HepG2 (cell line): ENCODE measurements at regions not wholly inside any gene's neighbourhood (a gene's known extent, or its start where the extent isn't known, plus 50 kb on each side); places are given as distances from the start of the nearest gene placed in this dataset.

Source experiments
- ATAC-seq: fragments of 200-7000 bp; cut with Tn5 transposase; 3 replicates; pipeline ENCODE4 v1.9.1; 2020; ENCODE audit warnings: mild to moderate bottlenecking, moderate library complexity
- BruUV-seq: library from RNA; stranded (reverse); fragments of 400-500 nt; replicated peaks from 2 replicates; lab custom pipeline; 2021; lab: Mats Ljungman, UMichigan
- CTCF ChIA-PET: fragments of 300-600 bp; formaldehyde crosslinking; extraction: SDS; loops from one replicate; lab custom pipeline; 2021; ENCODE audit warnings: low total read pairs, inconsistent platforms, low intra/inter-chr PET ratio; lab: Yijun Ruan, JAX
- POLR2A ChIA-PET: fragments of 350-600 bp; sonication (Branson Sonifier 250); formaldehyde crosslinking; loops from one replicate; lab custom pipeline; 2020; ENCODE audit warnings: antibody characterized with exemption, inconsistent platforms; lab: Yijun Ruan, JAX
- DNase-seq: peaks from one replicate; pipeline ENCODE4 v3.0.0-alpha.2; 2015; ENCODE audit warnings: low spot score
- FAIRE-seq: peaks from 3 replicates; lab custom pipeline; 2011; peaks lifted over from hg19 to GRCh38; lab: Jason Lieb, UNC
- H2AFZ ChIP-seq: one replicate; pipeline ENCODE4 v1.6.1; 2011; ENCODE audit warnings: low read length, inconsistent platforms
- H3K27ac ChIP-seq: fragments of 300-600 bp; 3 replicates; pipeline ENCODE4 v1.8.0; 2011; ENCODE audit warnings: mixed run types, mild to moderate bottlenecking, mixed read lengths, low read length, inconsistent platforms; ENCODE audit not compliant: insufficient read depth; ENCODE audit errors: extremely low read length
- H3K27me3 ChIP-seq, 2 experiments: fragments of 200-600 bp in 1 of 2; 2 replicates in 1 of 2; 3 replicates in 1 of 2; pipeline versions ENCODE4 v1.6.0 to v1.8.0; 2011; ENCODE audit warnings: low read length in 2 of 2, mild to moderate bottlenecking in 2 of 2, moderate library complexity in 2 of 2, inconsistent platforms in 1 of 2; ENCODE audit not compliant: insufficient read depth in 2 of 2, control insufficient read depth in 1 of 2
- H3K36me3 ChIP-seq, 2 experiments: fragments of 200-600 bp in 1 of 2; replicated peaks in 1 of 2; 2 replicates in 1 of 2; 3 replicates in 1 of 2; pipeline versions ENCODE4 v1.5.1 to v1.8.0; 2011; ENCODE audit warnings: low read length in 2 of 2, inconsistent platforms in 1 of 2; ENCODE audit not compliant: insufficient read depth in 2 of 2, control insufficient read depth in 1 of 2
- H3K4me1 ChIP-seq: 2 replicates; pipeline ENCODE4 v1.5.1; 2012; ENCODE audit warnings: low read length, inconsistent platforms; ENCODE audit not compliant: insufficient read depth
- H3K4me2 ChIP-seq: 2 replicates; pipeline ENCODE4 v1.6.0; 2011; ENCODE audit warnings: low read depth, low read length, inconsistent platforms
- H3K4me3 ChIP-seq, 3 experiments: fragments of 200-600 bp in 1 of 3; sonication (generic), shearing (Covaris generic) in 1 of 3; replicated peaks in 1 of 3; 2 replicates each; pipeline ENCODE4 v1.5.1; 2011 to 2016; ENCODE audit warnings: low read length in 3 of 3, inconsistent platforms in 2 of 3, low read depth in 2 of 3, mild to moderate bottlenecking in 2 of 3, control low read depth in 1 of 3, mixed read lengths in 1 of 3; ENCODE audit not compliant: insufficient read depth in 1 of 3
- H3K79me2 ChIP-seq: one replicate; pipeline ENCODE4 v1.6.1; 2011; ENCODE audit warnings: low read length, inconsistent platforms; ENCODE audit not compliant: insufficient read depth
- H3K9ac ChIP-seq: 2 replicates; pipeline ENCODE4 v1.6.0; 2011; ENCODE audit warnings: mild to moderate bottlenecking, low read depth, low read length, inconsistent platforms; ENCODE audit not compliant: insufficient read depth
- H3K9me3 ChIP-seq: 2 replicates; pipeline ENCODE4 v1.5.1; 2012; ENCODE audit warnings: mild to moderate bottlenecking, low read length
- H4K20me1 ChIP-seq: 2 replicates; pipeline ENCODE4 v1.6.0; 2011; ENCODE audit warnings: inconsistent platforms, mild to moderate bottlenecking, low read length, moderate library complexity; ENCODE audit not compliant: insufficient read depth
- KDM5A ChIP-seq: fragments of 200-600 bp; sonication (generic); IDR thresholded peaks from 2 replicates; pipeline ENCODE4 v1.7.0; 2018; ENCODE audit warnings: antibody characterized with exemption, mild to moderate bottlenecking, low read length, borderline replicate concordance
- POLR2AphosphoS2 ChIP-seq: IDR thresholded peaks from 2 replicates; pipeline ENCODE4 v1.6.1; 2011; ENCODE audit warnings: low read depth, low read length, improper control_type of control experiment
- RFXANK ChIP-seq: IDR thresholded peaks from 2 replicates; pipeline ENCODE4 v1.6.1; 2016
- RNF2 ChIP-seq: fragments of 450-650 bp; conservative IDR thresholded peaks from 2 replicates; pipeline ENCODE4 v1.6.1; 2016; ENCODE audit warnings: low read depth
- SNAPC2 ChIP-seq: sonication (generic); formaldehyde crosslinking; IDR thresholded peaks from 2 replicates; pipeline ENCODE4 v1.8.1; 2022; ENCODE audit warnings: mild to moderate bottlenecking, missing genetic modification reagents
- STAG1 ChIP-seq: sonication (generic); formaldehyde crosslinking; IDR thresholded peaks from 2 replicates; pipeline ENCODE4 v1.4.0; 2020; ENCODE audit warnings: missing genetic modification reagents
- TFE3 ChIP-seq: IDR thresholded peaks from 2 replicates; pipeline ENCODE4 v1.6.1; 2016
- TOE1 ChIP-seq: sonication (generic); formaldehyde crosslinking; IDR thresholded peaks from 2 replicates; pipeline ENCODE4 v1.4.0; 2020; ENCODE audit warnings: mild to moderate bottlenecking, missing genetic modification reagents
- ZEB1 ChIP-seq: IDR thresholded peaks from 2 replicates; pipeline ENCODE4 v1.6.1; 2012; ENCODE audit warnings: mild to moderate bottlenecking, low read depth, inconsistent platforms; ENCODE audit not compliant: insufficient replicate concordance
- ZNF260 ChIP-seq: sonication (generic); formaldehyde crosslinking; IDR thresholded peaks from 2 replicates; pipeline ENCODE4 v1.4.0; 2020; ENCODE audit warnings: missing genetic modification reagents, low read depth, mild to moderate bottlenecking, borderline replicate concordance
- ZNF282 ChIP-seq: fragments of 450-650 bp; IDR thresholded peaks from 2 replicates; pipeline ENCODE4 v1.6.1; 2018; ENCODE audit not compliant: partially characterized antibody
- ZNF3 ChIP-seq: IDR thresholded peaks from 2 replicates; pipeline ENCODE4 v1.7.0; 2017; ENCODE audit warnings: inconsistent platforms
- ZNF549 ChIP-seq: sonication (generic); formaldehyde crosslinking; IDR thresholded peaks from 2 replicates; pipeline ENCODE4 v1.5.0; 2020; ENCODE audit warnings: missing genetic modification reagents
- ZNF550 ChIP-seq: sonication (generic); formaldehyde crosslinking; IDR thresholded peaks from 2 replicates; pipeline ENCODE4 v1.4.0; 2020; ENCODE audit warnings: mild to moderate bottlenecking, missing genetic modification reagents, borderline replicate concordance
- ZNF672 ChIP-seq: sonication (generic); formaldehyde crosslinking; IDR thresholded peaks from 2 replicates; pipeline ENCODE4 v1.8.1; 2022; ENCODE audit warnings: missing genetic modification reagents
- ZNF703 ChIP-seq: sonication (generic); formaldehyde crosslinking; IDR thresholded peaks from 2 replicates; pipeline ENCODE4 v1.5.1; 2020; ENCODE audit warnings: missing genetic modification reagents, mild to moderate bottlenecking, moderate library complexity, borderline replicate concordance
- WGBS: methylation state at CpG from one replicate; pipeline ENCODE4 v1.1.6; 2017; ENCODE audit warnings: low lambda C conversion rate; 5-methylcytosine and 5-hydroxymethylcytosine counted together
- in situ Hi-C: cut with HindIII; loops from 2 replicates; pipeline ENCODE4 v1.10.0; 2017; ENCODE audit warnings: low pct_unique_long_range_greater_than_20kb; ENCODE audit not compliant: extremely low pct_ligation_motif_present
- intact Hi-C: fragments of 100-400 bp; cut with micrococcal nuclease; formaldehyde crosslinking; loops from one replicate; pipeline ENCODE4 v1.10.0; 2022; ENCODE audit not compliant: unreplicated experiment
- TF ChIP-seq, protein P1 (sequence below): sonication (generic); formaldehyde crosslinking; IDR thresholded peaks from 2 replicates; pipeline ENCODE4 v1.9.0; 2021; ENCODE audit warnings: missing genetic modification reagents, borderline replicate concordance
- TF ChIP-seq, protein P2 (sequence below): sonication (generic); formaldehyde crosslinking; IDR thresholded peaks from 2 replicates; pipeline ENCODE4 v1.5.0; 2020; ENCODE audit warnings: missing genetic modification reagents

DNA sequence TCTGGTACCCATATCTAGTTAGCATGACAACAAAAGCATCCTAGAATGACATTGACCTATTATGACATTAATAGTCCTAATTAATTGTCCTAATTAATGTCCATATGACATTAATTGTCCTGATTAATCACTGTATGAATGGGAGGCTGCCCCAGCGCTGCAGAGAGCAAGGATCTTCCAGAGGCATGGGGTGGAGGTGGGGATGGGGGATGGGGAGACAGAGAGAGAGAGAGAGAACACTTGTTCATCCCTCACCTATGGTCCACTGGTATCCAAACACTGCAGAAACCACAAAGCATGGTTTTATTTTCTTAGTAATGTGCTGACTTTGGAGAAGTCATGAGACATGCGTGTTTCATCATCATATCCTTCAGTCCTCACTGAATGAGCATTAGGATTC is 235.1 kb downstream of the FNDC1 start:
- no peak overlapping the region for H3K9ac ChIP-seq
- TF ChIP-seq RFXANK (CRISPR knock-in tag) (no peak), STAG1 (CRISPR knock-in tag) (no peak), RNF2 (no peak), ZNF672 (CRISPR knock-in tag) (no peak)
- TF ChIP-seq, all 625 proteins: peak for 0
- FAIRE-seq = no peak
- no TSS peak for BruUV-seq
- CTCF ChIA-PET = no interaction called here
- Histone ChIP-seq H3K4me3 (no peak overlapping the region), H2AFZ (no peak overlapping the region), H3K79me2 (no peaks in the 10 kb centered on the region), H3K27ac (no peak overlapping the region), H3K4me2 (no peak overlapping the region), H3K27me3 (peaks cover 0 to 14% of the 10 kb centered on the region in 2 experiments; a peak in 2 of 5 replicates), H3K4me1 (no peaks in the 10 kb centered on the region), H3K36me3 (no peaks in the 10 kb centered on the region), H3K9me3 (no peaks in the 10 kb centered on the region), H4K20me1 (no peaks in the 10 kb centered on the region)
- no peak for ATAC-seq
- in situ Hi-C loops (no loop called here), intact Hi-C loops (no loop called here)
- no peak for DNase-seq
- WGBS = 0% methylated on average over 2 of the region's 2 CpGs
- POLR2A ChIA-PET = no interaction called here

DNA sequence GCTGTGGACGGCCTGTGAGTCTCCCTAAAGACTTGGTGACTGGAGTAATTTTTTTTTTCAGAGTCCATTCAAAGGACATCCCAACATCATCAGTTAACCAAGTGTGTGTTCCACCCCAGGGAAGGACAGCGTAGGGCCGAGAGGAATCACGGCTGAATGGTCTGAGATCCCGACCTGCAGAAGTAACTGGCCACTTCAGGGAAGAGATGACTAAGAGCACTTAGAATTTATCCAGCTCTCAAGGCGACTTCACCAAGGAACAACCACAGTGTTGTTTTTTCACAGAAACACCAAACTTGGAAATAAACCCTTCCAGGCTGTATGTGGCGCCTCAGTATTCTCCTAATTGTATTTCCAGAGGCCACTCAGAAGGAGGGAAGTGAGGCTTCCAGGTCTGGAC is 231.6 kb downstream of the FNDC1 start:
- CTCF ChIA-PET = no interaction called here
- FAIRE-seq (no peak), DNase-seq (no peak), ATAC-seq (no peak)
- H2AFZ ChIP-seq = no peak overlapping the region
- in situ Hi-C loops = no loop called here
- H3K27me3 ChIP-seq = peaks cover 0 to 18% of the 10 kb centered on the region in 2 experiments; a peak in 3 of 5 replicates
- no peaks in the 10 kb centered on the region for H3K79me2 ChIP-seq
- BruUV-seq = no TSS peak
- H3K36me3 ChIP-seq = no peaks in the 10 kb centered on the region
- H3K4me2 ChIP-seq = no peak overlapping the region
- no peak overlapping the region for H3K9ac ChIP-seq
- H3K27ac ChIP-seq = no peak overlapping the region
- H3K9me3 ChIP-seq = no peaks in the 10 kb centered on the region
- H4K20me1 ChIP-seq = no peaks in the 10 kb centered on the region
- WGBS = 3% methylated on average over 7 of the region's 7 CpGs
- intact Hi-C loops = no loop called here
- POLR2A ChIA-PET = no interaction called here
- no peak overlapping the region for H3K4me3 ChIP-seq
- no peaks in the 10 kb centered on the region for H3K4me1 ChIP-seq
- TF ChIP-seq ZNF282 (no peak), ZNF549 (CRISPR knock-in tag) (no peak), ZNF3 (CRISPR knock-in tag) (no peak), POLR2AphosphoS2 (no peak), ZNF550 (no peak), TOE1 (CRISPR knock-in tag) (no peak), KDM5A (no peak), ZNF703 (CRISPR knock-in tag) (no peak), ZNF260 (CRISPR knock-in tag) (no peak), SNAPC2 (CRISPR knock-in tag) (no peak), TFE3 (CRISPR knock-in tag) (no peak), ZEB1 (no peak)
- TF ChIP-seq, protein P1, sequence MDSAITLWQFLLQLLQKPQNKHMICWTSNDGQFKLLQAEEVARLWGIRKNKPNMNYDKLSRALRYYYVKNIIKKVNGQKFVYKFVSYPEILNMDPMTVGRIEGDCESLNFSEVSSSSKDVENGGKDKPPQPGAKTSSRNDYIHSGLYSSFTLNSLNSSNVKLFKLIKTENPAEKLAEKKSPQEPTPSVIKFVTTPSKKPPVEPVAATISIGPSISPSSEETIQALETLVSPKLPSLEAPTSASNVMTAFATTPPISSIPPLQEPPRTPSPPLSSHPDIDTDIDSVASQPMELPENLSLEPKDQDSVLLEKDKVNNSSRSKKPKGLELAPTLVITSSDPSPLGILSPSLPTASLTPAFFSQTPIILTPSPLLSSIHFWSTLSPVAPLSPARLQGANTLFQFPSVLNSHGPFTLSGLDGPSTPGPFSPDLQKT = no peak
- TF ChIP-seq, protein P2, sequence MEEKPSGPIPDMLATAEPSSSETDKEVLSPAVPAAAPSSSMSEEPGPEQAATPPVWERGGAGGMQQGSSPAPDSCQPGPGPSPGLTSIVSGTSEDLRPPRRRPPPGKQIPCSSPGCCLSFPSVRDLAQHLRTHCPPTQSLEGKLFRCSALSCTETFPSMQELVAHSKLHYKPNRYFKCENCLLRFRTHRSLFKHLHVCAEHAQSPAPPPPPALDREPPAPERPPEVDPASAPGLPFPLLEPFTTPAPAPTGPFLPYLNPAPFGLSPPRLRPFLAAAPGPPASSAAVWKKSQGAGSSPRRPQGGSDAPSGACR (CRISPR knock-in tag) = no peak
